ENCODE measurements at regions not wholly inside any gene's neighbourhood (a gene's known extent, or its start where the extent isn't known, plus 50 kb on each side); places are given as distances from the start of the nearest gene placed in this dataset.

DNA sequence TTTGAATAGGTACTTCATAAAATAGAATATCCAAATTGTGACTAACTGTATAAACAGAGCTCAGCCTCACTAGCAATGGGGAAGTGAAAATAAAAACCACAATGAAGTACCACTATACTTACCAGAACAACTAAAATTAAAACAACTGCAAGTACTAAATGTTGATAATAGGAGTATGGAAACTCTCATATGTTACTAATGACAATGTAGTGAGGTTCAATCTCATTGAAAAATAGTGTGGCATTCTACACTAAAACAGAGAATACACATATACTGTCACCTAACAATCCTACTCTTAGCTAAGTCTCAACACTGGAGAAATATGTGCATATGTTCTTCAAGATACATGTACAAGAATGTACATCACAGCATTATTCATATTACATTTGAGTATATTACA is 132.0 kb upstream of the CARMIL1 start:
- TF ChIP-seq CTCF (IDR thresholded peaks at IDR 0.05) (no peak), POLR2AphosphoS5 (IDR thresholded peaks at IDR 0.05) (no peak)
